ENCODE measurements at regions not wholly inside any gene's neighbourhood (a gene's known extent, or its start where the extent isn't known, plus 50 kb on each side); places are given as distances from the start of the nearest gene placed in this dataset.

GRCh38 chr13:22002893-22003292, 332.0 kb downstream of the FGF9 start:
- TF ChIP-seq POLR2A (IDR thresholded peaks at IDR 0.05) (no peak), CTCF (IDR thresholded peaks at IDR 0.05) (no peak)

Data from gastroesophageal sphincter (tissue), 3 donors.